ENCODE measurements at regions not wholly inside any gene's neighbourhood (a gene's known extent, or its start where the extent isn't known, plus 50 kb on each side); places are given as distances from the start of the nearest gene placed in this dataset.

- DNase-seq (ENCODE audit: low read depth, low spot score): no peak
- in situ Hi-C loops (cut with HindIII; ENCODE audit: low pct_unique_long_range_greater_than_20kb, low sequenced_read_pairs): no loop called here
Observed at GRCh38 chr12:46907791-46908190, 82.0 kb upstream of the SLC38A4 start.

GRCh38 chr12:46908236-46908935 lies 82.6 kb upstream of the SLC38A4 start:
- no peak for DNase-seq (ENCODE audit: low read depth, low spot score)
- in situ Hi-C loops (cut with HindIII; ENCODE audit: low pct_unique_long_range_greater_than_20kb, low sequenced_read_pairs): no loop called here

DNA sequence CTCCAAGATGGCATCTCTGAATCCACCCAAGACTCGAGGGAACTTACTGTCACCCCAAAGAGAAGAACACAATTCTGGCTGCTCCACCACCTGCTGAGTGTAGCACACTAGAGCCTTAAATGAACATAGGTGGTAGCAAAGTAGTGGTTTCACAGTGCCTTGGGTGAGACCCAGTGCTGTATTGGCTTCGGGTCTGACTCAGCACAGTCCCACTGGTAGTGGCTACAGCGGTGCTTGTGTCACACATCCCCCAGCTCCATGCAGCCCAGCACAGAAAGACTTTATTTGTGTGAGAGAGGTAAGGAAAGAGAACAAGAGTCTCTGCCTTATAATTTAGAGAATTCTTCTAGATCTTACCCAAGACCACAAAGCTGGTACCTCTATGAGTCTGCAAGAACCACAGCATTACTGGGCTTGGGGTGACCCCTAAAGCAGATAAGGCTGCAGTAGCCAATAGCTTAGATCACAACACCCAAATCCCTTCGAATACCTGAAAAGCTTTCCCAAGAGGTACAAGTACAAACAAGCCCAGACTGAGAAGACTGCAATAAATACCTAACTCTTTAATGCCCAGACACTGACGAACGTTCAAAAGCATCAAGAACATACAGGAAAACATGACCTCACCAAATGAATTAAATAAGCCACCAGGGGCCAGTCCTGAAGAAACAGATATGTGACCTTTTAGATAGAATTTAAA lies 83.3 kb upstream of the SLC38A4 start:
- DNase-seq (ENCODE audit: low read depth, low spot score): no peak
- in situ Hi-C loops (cut with HindIII; ENCODE audit: low pct_unique_long_range_greater_than_20kb, low sequenced_read_pairs): no loop called here

GRCh38 chr12:46910830-46911229 lies 85.0 kb upstream of the SLC38A4 start:
- in situ Hi-C loops (cut with HindIII; ENCODE audit: low pct_unique_long_range_greater_than_20kb, low sequenced_read_pairs): no loop called here
- DNase-seq (ENCODE audit: low read depth, low spot score): no peak

DNA sequence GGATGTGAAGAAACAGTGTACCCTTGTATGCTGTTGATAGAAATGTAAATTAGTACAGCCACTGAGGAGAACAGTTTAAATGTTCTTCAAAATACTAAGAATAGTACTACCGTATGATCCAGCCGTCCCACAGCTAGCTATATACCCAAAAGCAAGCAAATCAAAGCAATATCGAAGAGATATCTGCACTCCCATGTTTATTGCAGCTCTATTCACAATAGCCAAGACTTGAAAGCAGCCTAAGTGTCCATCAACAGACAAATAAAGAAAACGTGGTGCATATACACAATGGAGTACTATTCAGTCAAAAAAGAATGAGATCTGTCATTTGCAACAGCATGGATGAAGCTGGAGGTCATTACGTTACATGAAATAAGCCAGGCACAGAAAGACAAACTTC lies 88.5 kb upstream of the SLC38A4 start:
- no peak for DNase-seq (ENCODE audit: low read depth, low spot score)
- in situ Hi-C loops (cut with HindIII; ENCODE audit: low pct_unique_long_range_greater_than_20kb, low sequenced_read_pairs): no loop called here

DNA sequence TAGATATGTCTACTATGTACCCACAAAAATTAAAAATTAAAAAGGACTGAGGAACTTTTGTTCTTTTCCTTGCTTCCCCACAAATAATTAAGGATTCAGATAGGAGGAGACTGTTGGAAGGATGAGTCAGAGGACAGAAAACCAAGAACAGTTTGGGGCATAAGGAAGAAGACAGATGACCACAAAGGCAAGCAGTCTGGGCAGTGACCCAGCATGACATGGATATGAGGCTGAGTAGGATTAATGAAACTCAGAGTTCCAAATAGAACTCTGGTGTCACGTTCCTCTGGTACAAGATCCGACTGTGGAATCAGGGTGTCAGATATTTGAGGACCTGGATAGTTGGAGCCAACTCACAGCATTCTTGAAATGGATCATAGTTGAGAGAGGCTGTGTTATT lies 89.3 kb upstream of the SLC38A4 start:
- DNase-seq (ENCODE audit: low read depth, low spot score): no peak
- in situ Hi-C loops (cut with HindIII; ENCODE audit: low pct_unique_long_range_greater_than_20kb, low sequenced_read_pairs): no loop called here

- in situ Hi-C loops (cut with HindIII; ENCODE audit: low pct_unique_long_range_greater_than_20kb, low sequenced_read_pairs): no loop called here
- DNase-seq (ENCODE audit: low read depth, low spot score): no peak
Observed at GRCh38 chr12:46915836-46916235, 90.0 kb upstream of the SLC38A4 start.

DNA sequence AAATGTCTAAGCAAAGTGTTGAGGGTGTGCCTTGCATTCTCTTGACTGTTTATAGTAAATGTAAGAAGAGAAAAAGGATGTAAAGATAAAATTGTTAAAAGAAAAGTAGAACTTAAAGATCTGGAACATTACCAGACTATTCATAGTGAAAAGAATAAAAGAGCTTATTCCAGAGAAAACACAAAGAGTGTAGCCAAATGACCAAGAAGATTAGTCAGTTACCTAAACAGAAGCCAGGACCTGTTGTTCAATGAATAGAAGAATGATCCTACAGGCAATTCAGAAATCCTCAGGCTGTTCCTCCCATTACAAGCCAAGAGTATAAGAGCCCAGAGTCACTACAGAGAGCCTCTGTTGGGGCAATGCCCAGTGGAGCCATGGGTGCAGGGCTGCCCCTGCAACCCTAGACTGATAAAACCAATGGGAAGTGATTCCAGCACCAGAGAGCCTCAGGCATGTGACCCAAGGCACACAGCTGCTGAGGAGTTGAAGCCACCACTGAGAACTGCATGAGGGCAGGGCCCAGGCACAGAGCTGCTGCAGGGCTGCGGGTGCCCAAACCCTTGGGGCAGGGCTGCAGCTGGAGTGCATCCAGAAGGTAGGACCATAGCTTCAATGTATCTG lies 91.1 kb upstream of the SLC38A4 start:
- in situ Hi-C loops (cut with HindIII; ENCODE audit: low pct_unique_long_range_greater_than_20kb, low sequenced_read_pairs): no loop called here
- DNase-seq (ENCODE audit: low read depth, low spot score): no peak

DNA sequence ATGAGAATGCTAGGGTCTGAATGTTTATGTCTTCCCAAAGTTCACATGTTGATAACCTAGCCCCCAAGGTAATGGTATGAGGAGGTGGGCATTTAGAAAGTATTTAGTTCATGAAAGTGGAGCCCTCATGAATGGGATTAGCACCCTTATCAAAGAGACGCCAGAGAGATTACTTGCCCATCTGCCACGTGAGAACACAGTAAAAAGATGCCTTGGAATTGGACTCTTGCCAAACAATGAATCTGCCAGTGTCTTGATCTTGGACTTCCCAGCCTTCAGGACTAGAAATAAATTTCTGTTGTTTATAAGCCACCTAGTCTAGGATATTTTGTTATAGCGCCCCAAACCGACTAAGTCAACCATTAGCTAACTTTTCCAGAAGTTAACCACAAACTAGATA lies 92.0 kb upstream of the SLC38A4 start:
- DNase-seq (ENCODE audit: low read depth, low spot score): no peak
- in situ Hi-C loops (cut with HindIII; ENCODE audit: low pct_unique_long_range_greater_than_20kb, low sequenced_read_pairs): no loop called here

DNA sequence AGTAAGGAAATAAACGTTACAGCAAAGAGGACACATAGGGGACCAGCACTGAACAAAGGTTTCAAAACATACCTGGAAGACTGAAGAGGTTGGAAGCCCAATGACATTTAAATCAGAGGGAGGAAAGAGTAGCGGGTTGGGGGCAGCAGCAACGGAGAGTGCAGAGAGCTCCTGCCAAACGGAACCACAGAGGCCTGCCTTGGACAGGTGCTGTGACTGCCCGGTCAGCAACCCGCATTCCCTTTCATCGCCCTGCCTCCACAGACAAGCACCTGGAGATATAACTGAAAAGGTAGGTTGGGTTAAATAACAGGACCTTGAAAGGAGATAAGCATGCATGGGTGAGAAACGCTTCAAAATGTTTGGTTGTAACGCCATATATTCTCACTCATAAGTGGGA lies 92.8 kb upstream of the SLC38A4 start:
- in situ Hi-C loops (cut with HindIII; ENCODE audit: low pct_unique_long_range_greater_than_20kb, low sequenced_read_pairs): no loop called here
- DNase-seq (ENCODE audit: low read depth, low spot score): no peak

DNA sequence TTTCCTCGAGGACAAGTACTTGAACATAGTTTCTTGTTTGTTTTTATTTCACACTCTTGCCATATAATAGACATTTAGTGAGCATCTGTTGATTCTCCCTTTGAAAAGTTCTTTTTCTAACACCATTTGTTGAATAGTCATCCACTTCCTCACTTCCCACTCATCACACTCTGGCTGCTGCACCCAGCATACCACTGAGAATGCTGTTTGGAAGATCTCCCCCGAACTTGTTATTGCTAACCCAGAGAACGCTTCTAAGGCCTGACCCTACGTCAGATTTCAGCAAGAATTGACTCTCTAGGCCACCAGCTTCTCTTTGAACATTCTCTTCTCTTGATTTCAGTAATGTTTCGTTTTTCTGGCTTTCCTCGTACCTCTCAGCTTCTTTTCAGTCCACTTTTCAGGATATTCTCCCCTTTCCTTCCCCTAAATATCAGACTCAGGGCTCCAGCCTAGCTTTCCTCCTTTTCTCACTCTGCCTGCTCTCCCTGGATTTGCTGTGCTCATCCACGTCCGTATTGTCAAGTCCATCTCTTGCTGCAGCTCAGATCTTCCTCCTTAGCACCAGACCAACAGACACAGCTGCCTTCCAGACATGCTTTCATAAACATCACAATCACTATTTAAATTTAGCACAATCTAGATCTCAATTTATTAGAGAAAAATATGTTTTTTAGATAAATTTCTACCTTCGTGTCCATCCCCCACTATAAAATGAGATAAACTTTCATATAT lies 94.0 kb upstream of the SLC38A4 start:
- DNase-seq (ENCODE audit: low read depth, low spot score): no peak
- in situ Hi-C loops (cut with HindIII; ENCODE audit: low pct_unique_long_range_greater_than_20kb, low sequenced_read_pairs): no loop called here

- in situ Hi-C loops (cut with HindIII; ENCODE audit: low pct_unique_long_range_greater_than_20kb, low sequenced_read_pairs): no loop called here
- DNase-seq (ENCODE audit: low read depth, low spot score): no peak
Observed at GRCh38 chr12:46920499-46920898, 94.7 kb upstream of the SLC38A4 start.

DNA sequence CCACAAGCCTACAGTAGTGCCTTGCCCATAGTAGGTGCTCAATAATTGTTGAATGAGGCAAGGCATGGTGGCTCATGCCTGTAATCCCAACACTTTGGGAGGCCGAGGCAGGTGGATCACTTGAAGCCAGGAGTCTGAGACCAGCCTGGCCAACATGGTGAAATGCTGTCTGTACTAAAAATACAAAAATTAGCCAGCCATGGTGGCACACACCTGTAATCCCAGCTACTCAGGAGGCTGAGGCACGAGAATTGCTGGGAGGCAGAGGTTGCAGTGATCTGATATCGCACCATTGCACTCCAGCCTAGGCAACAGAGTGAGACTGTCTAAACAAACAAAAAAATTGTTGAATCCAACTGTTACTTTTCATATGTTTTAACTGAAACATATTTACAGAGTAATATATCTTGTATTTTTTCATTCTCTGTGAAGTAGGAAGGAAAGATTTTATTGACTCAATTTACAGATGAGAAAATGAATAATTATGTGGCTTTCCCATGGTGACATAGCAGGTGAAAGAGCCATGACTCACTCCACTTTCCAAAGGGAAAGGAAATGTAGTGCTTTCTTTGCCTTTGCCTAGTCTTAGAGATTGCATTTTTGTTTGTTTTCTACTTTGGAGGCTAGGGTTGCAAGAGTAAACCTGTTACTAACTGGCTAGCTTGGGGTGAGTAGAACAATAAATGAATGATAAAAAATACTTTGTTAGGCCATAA lies 95.4 kb upstream of the SLC38A4 start:
- in situ Hi-C loops (cut with HindIII; ENCODE audit: low pct_unique_long_range_greater_than_20kb, low sequenced_read_pairs): no loop called here
- no peak for DNase-seq (ENCODE audit: low read depth, low spot score)

GRCh38 chr12:46921764-46922133 lies 96.0 kb upstream of the SLC38A4 start:
- in situ Hi-C loops (cut with HindIII; ENCODE audit: low pct_unique_long_range_greater_than_20kb, low sequenced_read_pairs): no loop called here
- no peak for DNase-seq (ENCODE audit: low read depth, low spot score)

GRCh38 chr12:46926526-46926925 lies 100.7 kb upstream of the SLC38A4 start:
- no peak for DNase-seq (ENCODE audit: low read depth, low spot score)

DNA sequence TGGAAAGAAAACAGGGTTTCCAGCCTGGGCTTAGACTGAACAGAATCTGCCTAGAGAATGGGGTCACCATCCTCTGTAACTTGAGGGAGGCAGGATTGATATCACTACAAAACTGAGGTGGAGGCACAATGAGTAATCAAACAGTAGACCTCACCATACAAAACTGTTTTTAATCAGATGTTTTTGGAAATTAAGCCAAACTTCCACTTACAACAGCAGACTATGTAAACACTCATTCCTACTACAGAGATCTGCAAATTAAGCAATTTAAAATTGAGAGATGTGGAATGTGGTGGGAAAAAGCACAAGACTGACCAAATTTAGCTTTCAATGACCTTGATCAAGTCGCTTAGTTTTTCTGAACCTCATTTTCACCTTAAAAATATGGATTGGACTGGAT lies 104.3 kb upstream of the SLC38A4 start:
- in situ Hi-C loops (cut with HindIII; ENCODE audit: low pct_unique_long_range_greater_than_20kb, low sequenced_read_pairs): no loop called here
- DNase-seq (ENCODE audit: low read depth, low spot score): no peak

More at GRCh38 chr12:46926526-46926925, 100.7 kb upstream of the SLC38A4 start:
- in situ Hi-C loops (cut with HindIII; ENCODE audit: low pct_unique_long_range_greater_than_20kb, low sequenced_read_pairs): no loop called here

- peak; percentile 65 for DNase-seq (ENCODE audit: low read depth, low spot score)
- in situ Hi-C loops (cut with HindIII; ENCODE audit: low pct_unique_long_range_greater_than_20kb, low sequenced_read_pairs): no loop called here
Observed at GRCh38 chr12:46933947-46934346, 108.2 kb upstream of the SLC38A4 start.

Data from SK-MEL-5 (cell line).